Neural crest cell (in vitro differentiated cells): ENCODE measurements at regions not wholly inside any gene's neighbourhood (a gene's known extent, or its start where the extent isn't known, plus 50 kb on each side); places are given as distances from the start of the nearest gene placed in this dataset.

Experiments used
- DNase-seq: peaks from one replicate; pipeline ENCODE4 v3.0.0; 2021; ENCODE audit warnings: low read depth, mixed read lengths, low spot score
- H3K27ac Mint-ChIP-seq: one replicate; pipeline ENCODE4 v1.8.0; 2021; ENCODE audit warnings: mild to moderate bottlenecking, mixed read lengths; ENCODE audit not compliant: unreplicated experiment
- H3K27me3 Mint-ChIP-seq: 2 replicates; pipeline ENCODE4 v1.8.0; 2021; ENCODE audit warnings: low read depth, mild to moderate bottlenecking, mixed read lengths
- H3K36me3 Mint-ChIP-seq: 2 replicates; pipeline ENCODE4 v1.8.0; 2021; ENCODE audit warnings: low read depth, mild to moderate bottlenecking, mixed read lengths
- H3K4me1 Mint-ChIP-seq: 2 replicates; pipeline ENCODE4 v1.8.0; 2021; ENCODE audit warnings: mixed read lengths
- H3K4me3 Mint-ChIP-seq: one replicate; pipeline ENCODE4 v1.8.0; 2021; ENCODE audit warnings: mild to moderate bottlenecking, mixed read lengths
- H3K9me3 Mint-ChIP-seq: 2 replicates; pipeline ENCODE4 v1.8.0; 2021; ENCODE audit warnings: mixed read lengths
- TF ChIP-seq, protein P1 (sequence below): fragments of 200-600 bp; sonication (generic); conservative IDR thresholded peaks from 2 replicates; pipeline ENCODE4 v1.5.0; 2021; ENCODE audit warnings: antibody characterized with exemption, mild to moderate bottlenecking

DNA sequence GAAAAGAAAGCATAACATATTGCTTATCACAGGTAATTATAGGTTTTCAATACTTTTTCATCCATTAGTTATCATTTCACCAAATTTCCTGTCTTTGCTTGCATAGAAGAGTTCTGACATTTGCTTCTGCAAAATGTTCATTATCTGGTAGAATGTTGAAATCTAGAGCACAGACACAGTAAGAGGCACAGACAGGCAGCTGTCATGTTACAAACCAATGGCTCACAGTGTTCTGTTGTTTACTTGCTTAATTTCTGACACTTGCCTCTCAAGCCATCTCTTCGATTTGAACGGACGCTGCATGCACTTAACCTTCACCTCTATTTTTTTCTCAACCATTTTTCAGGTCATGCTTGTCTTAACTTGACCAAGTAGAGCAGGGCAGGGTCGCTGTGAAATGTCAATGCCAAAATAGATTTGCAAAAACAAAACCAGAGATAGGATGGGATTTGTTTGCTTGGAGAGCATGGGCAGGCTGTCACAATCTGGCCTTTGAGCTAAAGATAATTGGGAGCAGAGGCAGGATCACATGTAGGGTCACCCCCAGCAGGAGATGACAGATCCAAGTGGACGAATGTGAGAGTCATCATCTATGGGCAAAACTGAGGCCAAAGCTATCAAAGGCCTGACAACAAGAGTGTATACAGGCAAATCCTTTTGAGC is 292.3 kb downstream of the SMARCA1 start:
- H3K4me1 Mint-ChIP-seq: peaks cover 11% of the 10 kb centered on the region
- no peak overlapping the region for H3K4me3 Mint-ChIP-seq
- DNase-seq: no peak
- peaks cover 4% of the 10 kb centered on the region for H3K9me3 Mint-ChIP-seq
- TF ChIP-seq, protein P1, sequence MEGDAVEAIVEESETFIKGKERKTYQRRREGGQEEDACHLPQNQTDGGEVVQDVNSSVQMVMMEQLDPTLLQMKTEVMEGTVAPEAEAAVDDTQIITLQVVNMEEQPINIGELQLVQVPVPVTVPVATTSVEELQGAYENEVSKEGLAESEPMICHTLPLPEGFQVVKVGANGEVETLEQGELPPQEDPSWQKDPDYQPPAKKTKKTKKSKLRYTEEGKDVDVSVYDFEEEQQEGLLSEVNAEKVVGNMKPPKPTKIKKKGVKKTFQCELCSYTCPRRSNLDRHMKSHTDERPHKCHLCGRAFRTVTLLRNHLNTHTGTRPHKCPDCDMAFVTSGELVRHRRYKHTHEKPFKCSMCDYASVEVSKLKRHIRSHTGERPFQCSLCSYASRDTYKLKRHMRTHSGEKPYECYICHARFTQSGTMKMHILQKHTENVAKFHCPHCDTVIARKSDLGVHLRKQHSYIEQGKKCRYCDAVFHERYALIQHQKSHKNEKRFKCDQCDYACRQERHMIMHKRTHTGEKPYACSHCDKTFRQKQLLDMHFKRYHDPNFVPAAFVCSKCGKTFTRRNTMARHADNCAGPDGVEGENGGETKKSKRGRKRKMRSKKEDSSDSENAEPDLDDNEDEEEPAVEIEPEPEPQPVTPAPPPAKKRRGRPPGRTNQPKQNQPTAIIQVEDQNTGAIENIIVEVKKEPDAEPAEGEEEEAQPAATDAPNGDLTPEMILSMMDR: no peak
- no peak overlapping the region for H3K27ac Mint-ChIP-seq
- H3K36me3 Mint-ChIP-seq: no peaks in the 10 kb centered on the region
- H3K27me3 Mint-ChIP-seq: no peaks in the 10 kb centered on the region

DNA sequence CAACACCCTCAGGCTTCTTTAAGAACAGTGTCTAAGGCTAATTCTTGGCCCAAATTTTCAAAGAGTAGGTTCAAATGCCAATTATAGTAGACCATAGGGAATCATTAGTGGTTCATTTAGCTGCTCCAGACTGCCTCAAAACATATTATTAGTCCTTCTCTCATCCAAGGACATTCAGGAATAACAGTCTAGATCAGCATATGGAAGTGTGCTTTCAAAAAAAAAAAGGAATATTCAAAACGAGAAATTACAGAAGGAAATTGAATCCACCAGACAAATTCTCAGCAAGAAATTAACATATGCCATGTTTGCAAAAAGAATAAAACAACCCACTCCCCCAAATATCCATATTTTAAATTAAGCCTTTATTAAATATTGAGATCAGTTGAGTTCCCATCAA is 293.1 kb downstream of the SMARCA1 start:
- H3K27me3 Mint-ChIP-seq: no peaks in the 10 kb centered on the region
- TF ChIP-seq, protein P1: no peak
- H3K9me3 Mint-ChIP-seq: peaks cover 4% of the 10 kb centered on the region
- no peak overlapping the region for H3K4me3 Mint-ChIP-seq
- H3K4me1 Mint-ChIP-seq: peaks cover 11% of the 10 kb centered on the region
- no peaks in the 10 kb centered on the region for H3K36me3 Mint-ChIP-seq
- no peak overlapping the region for H3K27ac Mint-ChIP-seq
- no peak for DNase-seq

DNA sequence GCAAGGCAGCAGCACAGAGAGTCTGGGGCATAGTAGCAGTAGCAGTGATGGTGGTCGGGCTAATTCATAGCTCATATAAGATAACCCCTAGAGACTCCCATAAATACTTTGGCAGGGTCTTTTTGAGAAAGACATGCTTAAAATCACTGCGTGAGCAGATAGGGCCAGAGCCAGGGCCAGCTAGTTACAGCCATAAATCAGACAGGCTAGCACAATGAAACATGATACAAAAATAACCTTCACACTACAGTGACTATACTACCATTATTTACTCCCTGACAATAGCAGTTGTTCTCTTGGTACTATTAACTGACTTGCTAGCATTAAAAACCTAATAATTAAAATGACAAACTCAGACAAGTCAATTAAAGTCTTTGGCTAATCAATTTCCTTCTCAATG is 295.9 kb downstream of the SMARCA1 start:
- DNase-seq: no peak
- Mint-ChIP-seq H3K9me3 (peaks cover 4% of the 10 kb centered on the region), H3K4me3 (no peak overlapping the region), H3K27me3 (no peaks in the 10 kb centered on the region), H3K4me1 (peaks cover 11% of the 10 kb centered on the region), H3K36me3 (no peaks in the 10 kb centered on the region), H3K27ac (no peak overlapping the region)
- TF ChIP-seq, protein P1: no peak

DNA sequence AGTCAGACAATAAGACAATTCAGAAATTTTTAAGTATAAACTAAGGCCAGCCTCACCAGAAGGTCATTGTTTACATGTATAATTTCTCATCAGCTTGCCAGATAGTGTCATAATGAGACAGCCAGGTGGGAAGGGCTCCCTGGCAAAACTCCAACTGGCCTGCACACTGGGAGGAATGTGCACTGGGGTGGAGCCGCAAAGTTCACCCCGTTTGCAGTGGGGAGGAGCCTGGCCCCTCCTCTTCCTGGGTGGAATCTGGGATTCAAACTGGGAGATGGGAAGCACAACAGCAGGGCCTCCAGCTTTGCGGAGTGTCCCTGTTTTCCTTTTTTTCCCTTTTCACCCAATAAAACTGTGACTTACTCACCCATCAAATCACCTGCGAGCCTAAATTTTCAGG is 329.9 kb downstream of the SMARCA1 start:
- no peak overlapping the region for H3K27ac Mint-ChIP-seq
- DNase-seq: no peak
- TF ChIP-seq, protein P1: no peak
- no peaks in the 10 kb centered on the region for H3K4me1 Mint-ChIP-seq
- H3K9me3 Mint-ChIP-seq: no peaks in the 10 kb centered on the region
- H3K4me3 Mint-ChIP-seq: no peak overlapping the region
- peaks cover 3% of the 10 kb centered on the region for H3K36me3 Mint-ChIP-seq
- H3K27me3 Mint-ChIP-seq: no peaks in the 10 kb centered on the region

DNA sequence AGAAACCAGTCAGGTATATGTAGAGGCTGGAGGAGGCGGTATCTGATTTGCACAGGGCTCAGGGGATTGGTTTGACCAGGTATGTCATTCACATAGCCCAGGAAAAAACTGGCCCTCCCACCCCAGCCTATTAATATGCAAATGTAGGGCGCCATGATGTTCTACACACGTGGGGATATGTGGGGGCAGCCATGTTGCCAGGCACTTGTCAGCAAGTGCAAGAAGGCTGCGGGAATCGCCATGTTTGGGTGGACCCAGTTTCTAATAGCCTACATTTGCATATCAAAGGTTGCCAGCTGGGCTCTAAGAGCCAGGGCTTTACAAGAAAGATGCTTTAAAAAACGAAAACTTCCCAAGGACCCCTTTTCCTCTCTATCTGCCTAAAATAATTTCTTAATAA is 335.1 kb downstream of the SMARCA1 start:
- no peak for DNase-seq
- TF ChIP-seq, protein P1: no peak
- Mint-ChIP-seq H3K27me3 (no peaks in the 10 kb centered on the region), H3K4me3 (no peak overlapping the region), H3K27ac (no peak overlapping the region), H3K4me1 (no peaks in the 10 kb centered on the region), H3K36me3 (no peaks in the 10 kb centered on the region), H3K9me3 (peaks cover 4% of the 10 kb centered on the region)
